ENCODE measurements at regions not wholly inside any gene's neighbourhood (a gene's known extent, or its start where the extent isn't known, plus 50 kb on each side); places are given as distances from the start of the nearest gene placed in this dataset.

- Histone ChIP-seq H3K56ac (ENCODE audit: low read length) (no peak overlapping the region), H2BK15ac (replicated peaks; ENCODE audit: low read depth) (no peak overlapping the region), H3K4ac (ENCODE audit: low read depth, low read length) (no peak overlapping the region), H2BK5ac (ENCODE audit: low read length) (no peak overlapping the region), H2AK5ac (ENCODE audit: low read length) (no peak overlapping the region), H3K27ac (ENCODE audit: low read depth, low read length) (no peak overlapping the region), H3K18ac (ENCODE audit: low read length) (no peak overlapping the region), H4K5ac (ENCODE audit: low read length) (no peak overlapping the region), H3K9ac (ENCODE audit: low read length) (no peak overlapping the region), H3K36me3 (ENCODE audit: control insufficient read depth, insufficient read depth, low read length) (no peaks in the 10 kb centered on the region), H4K8ac (ENCODE audit: low read depth, low read length) (no peak overlapping the region), H3K4me1 (ENCODE audit: control insufficient read depth, low read depth, low read length) (no peaks in the 10 kb centered on the region), H3K27me3 (ENCODE audit: insufficient read depth, low read length, poor library complexity) (no peaks in the 10 kb centered on the region), H3K79me1 (ENCODE audit: low read length) (no peaks in the 10 kb centered on the region), H3K4me2 (ENCODE audit: low read length) (no peak overlapping the region), H2BK120ac (ENCODE audit: low read depth, low read length) (no peak overlapping the region), H3K79me2 (ENCODE audit: control insufficient read depth, insufficient read depth, low read length) (no peaks in the 10 kb centered on the region), H3K4me3 (ENCODE audit: low read length) (no peak overlapping the region), H3K23ac (ENCODE audit: low read length) (no peak overlapping the region)
- no peak for DNase-seq
- WGBS (ENCODE audit: extremely low coverage, insufficient coverage, low lambda C conversion rate): no CpG with 5 or more reads among the region's 5 CpGs
Observed at GRCh38 chr1:59220356-59220755, 76.5 kb upstream of the FGGY start.

- no peak overlapping the region for H3K56ac ChIP-seq (ENCODE audit: low read length)
- H3K36me3 ChIP-seq (ENCODE audit: control insufficient read depth, insufficient read depth, low read length): no peaks in the 10 kb centered on the region
- H3K4me2 ChIP-seq (ENCODE audit: low read length): no peak overlapping the region
- no CpG with 5 or more reads among the region's 2 CpGs for WGBS (ENCODE audit: extremely low coverage, insufficient coverage, low lambda C conversion rate)
- no peaks in the 10 kb centered on the region for H3K79me2 ChIP-seq (ENCODE audit: control insufficient read depth, insufficient read depth, low read length)
- DNase-seq: no peak
- no peak overlapping the region for H3K9ac ChIP-seq (ENCODE audit: low read length)
- H2BK5ac ChIP-seq (ENCODE audit: low read length): no peak overlapping the region
- no peak overlapping the region for H2AK5ac ChIP-seq (ENCODE audit: low read length)
- H4K8ac ChIP-seq (ENCODE audit: low read depth, low read length): no peak overlapping the region
- no peak overlapping the region for H3K23ac ChIP-seq (ENCODE audit: low read length)
- H3K4ac ChIP-seq (ENCODE audit: low read depth, low read length): no peak overlapping the region
- H3K18ac ChIP-seq (ENCODE audit: low read length): no peak overlapping the region
- H3K27ac ChIP-seq (ENCODE audit: low read depth, low read length): no peak overlapping the region
- no peak overlapping the region for H2BK15ac ChIP-seq (replicated peaks; ENCODE audit: low read depth)
- H3K79me1 ChIP-seq (ENCODE audit: low read length): no peaks in the 10 kb centered on the region
- H3K4me3 ChIP-seq (ENCODE audit: low read length): no peak overlapping the region
- H3K27me3 ChIP-seq (ENCODE audit: insufficient read depth, low read length, poor library complexity): no peaks in the 10 kb centered on the region
- no peaks in the 10 kb centered on the region for H3K4me1 ChIP-seq (ENCODE audit: control insufficient read depth, low read depth, low read length)
- H4K5ac ChIP-seq (ENCODE audit: low read length): no peak overlapping the region
- H2BK120ac ChIP-seq (ENCODE audit: low read depth, low read length): no peak overlapping the region
Observed at GRCh38 chr1:59223198-59223597, 73.7 kb upstream of the FGGY start.

- H3K4me2 ChIP-seq (ENCODE audit: low read length): no peak overlapping the region
- WGBS (ENCODE audit: extremely low coverage, insufficient coverage, low lambda C conversion rate): no CpG with 5 or more reads among the region's 3 CpGs
- H3K56ac ChIP-seq (ENCODE audit: low read length): no peak overlapping the region
- no peak overlapping the region for H2BK15ac ChIP-seq (replicated peaks; ENCODE audit: low read depth)
- DNase-seq: peak; percentile 51
- no peaks in the 10 kb centered on the region for H3K27me3 ChIP-seq (ENCODE audit: insufficient read depth, low read length, poor library complexity)
- no peak overlapping the region for H2BK5ac ChIP-seq (ENCODE audit: low read length)
- H4K5ac ChIP-seq (ENCODE audit: low read length): no peak overlapping the region
- no peak overlapping the region for H3K27ac ChIP-seq (ENCODE audit: low read depth, low read length)
- H3K4ac ChIP-seq (ENCODE audit: low read depth, low read length): no peak overlapping the region
- H3K18ac ChIP-seq (ENCODE audit: low read length): no peak overlapping the region
- no peaks in the 10 kb centered on the region for H3K36me3 ChIP-seq (ENCODE audit: control insufficient read depth, insufficient read depth, low read length)
- H3K4me1 ChIP-seq (ENCODE audit: control insufficient read depth, low read depth, low read length): no peaks in the 10 kb centered on the region
- no peak overlapping the region for H4K8ac ChIP-seq (ENCODE audit: low read depth, low read length)
- H3K4me3 ChIP-seq (ENCODE audit: low read length): no peak overlapping the region
- H3K79me2 ChIP-seq (ENCODE audit: control insufficient read depth, insufficient read depth, low read length): no peaks in the 10 kb centered on the region
- H3K23ac ChIP-seq (ENCODE audit: low read length): no peak overlapping the region
- no peak overlapping the region for H2BK120ac ChIP-seq (ENCODE audit: low read depth, low read length)
- no peak overlapping the region for H2AK5ac ChIP-seq (ENCODE audit: low read length)
- H3K9ac ChIP-seq (ENCODE audit: low read length): no peak overlapping the region
- H3K79me1 ChIP-seq (ENCODE audit: low read length): no peaks in the 10 kb centered on the region
Observed at GRCh38 chr1:59223989-59224634, 72.8 kb upstream of the FGGY start.

GRCh38 chr1:59225594-59226316 lies 71.1 kb upstream of the FGGY start:
- no CpG with 5 or more reads among the region's 2 CpGs for WGBS (ENCODE audit: extremely low coverage, insufficient coverage, low lambda C conversion rate)
- no peak overlapping the region for H3K9ac ChIP-seq (ENCODE audit: low read length)

GRCh38 chr1:59229138-59229537 lies 67.8 kb upstream of the FGGY start:
- no peak overlapping the region for H3K23ac ChIP-seq (ENCODE audit: low read length)
- no peak overlapping the region for H3K4me3 ChIP-seq (ENCODE audit: low read length)
- no peaks in the 10 kb centered on the region for H3K36me3 ChIP-seq (ENCODE audit: control insufficient read depth, insufficient read depth, low read length)
- no peaks in the 10 kb centered on the region for H3K79me1 ChIP-seq (ENCODE audit: low read length)
- H3K4ac ChIP-seq (ENCODE audit: low read depth, low read length): no peak overlapping the region
- no peak overlapping the region for H3K27ac ChIP-seq (ENCODE audit: low read depth, low read length)
- H3K9ac ChIP-seq (ENCODE audit: low read length): no peak overlapping the region
- no peak overlapping the region for H3K18ac ChIP-seq (ENCODE audit: low read length)
- no peaks in the 10 kb centered on the region for H3K27me3 ChIP-seq (ENCODE audit: insufficient read depth, low read length, poor library complexity)
- no peak for DNase-seq
- no peak overlapping the region for H2AK5ac ChIP-seq (ENCODE audit: low read length)
- no peak overlapping the region for H2BK5ac ChIP-seq (ENCODE audit: low read length)
- no peak overlapping the region for H2BK15ac ChIP-seq (replicated peaks; ENCODE audit: low read depth)
- H3K4me1 ChIP-seq (ENCODE audit: control insufficient read depth, low read depth, low read length): no peaks in the 10 kb centered on the region
- no peak overlapping the region for H3K56ac ChIP-seq (ENCODE audit: low read length)
- no peak overlapping the region for H4K5ac ChIP-seq (ENCODE audit: low read length)
- no peak overlapping the region for H4K8ac ChIP-seq (ENCODE audit: low read depth, low read length)
- H3K79me2 ChIP-seq (ENCODE audit: control insufficient read depth, insufficient read depth, low read length): no peaks in the 10 kb centered on the region
- H2BK120ac ChIP-seq (ENCODE audit: low read depth, low read length): no peak overlapping the region
- no peak overlapping the region for H3K4me2 ChIP-seq (ENCODE audit: low read length)

More at GRCh38 chr1:59225594-59226316, 71.1 kb upstream of the FGGY start:
- H3K56ac ChIP-seq (ENCODE audit: low read length): no peak overlapping the region
- H2BK15ac ChIP-seq (replicated peaks; ENCODE audit: low read depth): no peak overlapping the region
- H4K5ac ChIP-seq (ENCODE audit: low read length): no peak overlapping the region
- H3K79me2 ChIP-seq (ENCODE audit: control insufficient read depth, insufficient read depth, low read length): no peaks in the 10 kb centered on the region
- no peaks in the 10 kb centered on the region for H3K4me1 ChIP-seq (ENCODE audit: control insufficient read depth, low read depth, low read length)
- H2BK120ac ChIP-seq (ENCODE audit: low read depth, low read length): no peak overlapping the region
- no peaks in the 10 kb centered on the region for H3K79me1 ChIP-seq (ENCODE audit: low read length)
- H3K27ac ChIP-seq (ENCODE audit: low read depth, low read length): no peak overlapping the region
- H3K27me3 ChIP-seq (ENCODE audit: insufficient read depth, low read length, poor library complexity): no peaks in the 10 kb centered on the region
- no peak overlapping the region for H4K8ac ChIP-seq (ENCODE audit: low read depth, low read length)
- H3K4me3 ChIP-seq (ENCODE audit: low read length): no peak overlapping the region
- no peak overlapping the region for H2BK5ac ChIP-seq (ENCODE audit: low read length)
- no peak overlapping the region for H2AK5ac ChIP-seq (ENCODE audit: low read length)
- DNase-seq: no peak
- no peaks in the 10 kb centered on the region for H3K36me3 ChIP-seq (ENCODE audit: control insufficient read depth, insufficient read depth, low read length)
- H3K4ac ChIP-seq (ENCODE audit: low read depth, low read length): no peak overlapping the region
- no peak overlapping the region for H3K4me2 ChIP-seq (ENCODE audit: low read length)
- no peak overlapping the region for H3K18ac ChIP-seq (ENCODE audit: low read length)
- no peak overlapping the region for H3K23ac ChIP-seq (ENCODE audit: low read length)

DNA sequence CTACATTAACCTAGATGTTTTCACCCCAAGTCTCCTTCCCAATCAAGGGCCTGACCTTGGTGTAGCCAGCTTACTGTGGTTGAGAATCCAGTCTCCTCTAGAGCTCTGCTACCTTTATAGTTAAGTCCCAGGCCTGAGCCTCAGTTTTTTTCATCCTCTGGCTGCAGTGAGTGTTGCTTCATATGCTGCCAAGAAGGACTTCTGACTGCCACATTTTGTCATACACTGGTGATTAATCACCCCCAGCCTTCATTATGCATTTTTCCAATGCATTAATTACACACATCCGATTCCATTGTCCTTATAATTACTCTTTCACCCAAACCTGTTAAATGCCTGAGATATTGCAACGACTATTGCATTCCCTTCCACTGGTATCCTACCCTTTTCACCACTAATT lies 66.3 kb upstream of the FGGY start:
- Histone ChIP-seq H4K5ac (ENCODE audit: low read length) (no peak overlapping the region), H3K9ac (ENCODE audit: low read length) (no peak overlapping the region), H3K36me3 (ENCODE audit: control insufficient read depth, insufficient read depth, low read length) (no peaks in the 10 kb centered on the region), H3K4me2 (ENCODE audit: low read length) (no peak overlapping the region), H2BK5ac (ENCODE audit: low read length) (no peak overlapping the region), H3K4me1 (ENCODE audit: control insufficient read depth, low read depth, low read length) (no peaks in the 10 kb centered on the region), H3K79me2 (ENCODE audit: control insufficient read depth, insufficient read depth, low read length) (no peaks in the 10 kb centered on the region), H2AK5ac (ENCODE audit: low read length) (no peak overlapping the region), H3K4ac (ENCODE audit: low read depth, low read length) (no peak overlapping the region), H3K18ac (ENCODE audit: low read length) (no peak overlapping the region), H3K4me3 (ENCODE audit: low read length) (no peak overlapping the region), H3K79me1 (ENCODE audit: low read length) (no peaks in the 10 kb centered on the region), H4K8ac (ENCODE audit: low read depth, low read length) (no peak overlapping the region), H3K56ac (ENCODE audit: low read length) (no peak overlapping the region), H3K27me3 (ENCODE audit: insufficient read depth, low read length, poor library complexity) (no peaks in the 10 kb centered on the region), H3K27ac (ENCODE audit: low read depth, low read length) (no peak overlapping the region), H3K23ac (ENCODE audit: low read length) (no peak overlapping the region), H2BK120ac (ENCODE audit: low read depth, low read length) (no peak overlapping the region), H2BK15ac (replicated peaks; ENCODE audit: low read depth) (no peak overlapping the region)
- WGBS (ENCODE audit: extremely low coverage, insufficient coverage, low lambda C conversion rate): no CpG with 5 or more reads among the region's 2 CpGs
- no peak for DNase-seq

Measured in mesendoderm (in vitro differentiated cells).